Mesenchymal stem cell (in vitro differentiated cells and primary cell): ENCODE measurements at regions not wholly inside any gene's neighbourhood (a gene's known extent, or its start where the extent isn't known, plus 50 kb on each side); places are given as distances from the start of the nearest gene placed in this dataset.

ENCODE experiments used
- DNase-seq: peaks from one replicate; pipeline ENCODE4 v3.0.0-alpha.2; 2013
- H2AFZ ChIP-seq: one replicate; pipeline ENCODE4 v1.6.1; 2013; ENCODE audit warnings: low read depth, mild to moderate bottlenecking, control low read depth, inconsistent platforms, low read length, moderate library complexity
- H2AK5ac ChIP-seq: 2 replicates; pipeline ENCODE4 v1.6.1; 2013; ENCODE audit warnings: low read length, moderate library complexity, mild to moderate bottlenecking, inconsistent platforms; ENCODE audit not compliant: severe bottlenecking
- H2BK120ac ChIP-seq: one replicate; pipeline ENCODE4 v1.6.1; 2013; ENCODE audit warnings: low read depth, mild to moderate bottlenecking, inconsistent platforms, low read length, moderate library complexity
- H2BK12ac ChIP-seq, 2 experiments: one replicate each; pipeline ENCODE4 v1.6.1; 2013; ENCODE audit warnings: inconsistent platforms in 2 of 2, low read length in 2 of 2, mild to moderate bottlenecking in 2 of 2, moderate library complexity in 2 of 2, control low read depth in 1 of 2
- H2BK15ac ChIP-seq: one replicate; pipeline ENCODE4 v1.6.1; 2013; ENCODE audit warnings: mild to moderate bottlenecking, low read depth, inconsistent platforms; ENCODE audit not compliant: poor library complexity, severe bottlenecking
- H2BK5ac ChIP-seq: 2 replicates; pipeline ENCODE4 v1.6.1; 2013; ENCODE audit warnings: low read depth, mild to moderate bottlenecking, low read length, control low read depth, inconsistent platforms; ENCODE audit not compliant: poor library complexity, severe bottlenecking
- H3K14ac ChIP-seq, 2 experiments: one replicate each; pipeline ENCODE4 v1.6.1; 2013; ENCODE audit warnings: inconsistent platforms in 2 of 2, low read length in 2 of 2, control low read depth in 1 of 2, mild to moderate bottlenecking in 1 of 2, moderate library complexity in 1 of 2
- H3K18ac ChIP-seq, 2 experiments: one replicate each; pipeline ENCODE4 v1.6.1; 2013; ENCODE audit warnings: inconsistent platforms in 2 of 2, low read length in 2 of 2, control low read depth in 1 of 2, low read depth in 1 of 2, mild to moderate bottlenecking in 1 of 2
- H3K23ac ChIP-seq, 2 experiments: one replicate each; pipeline ENCODE4 v1.6.1; 2013; ENCODE audit warnings: inconsistent platforms in 2 of 2, low read length in 2 of 2, mild to moderate bottlenecking in 2 of 2, moderate library complexity in 2 of 2, control low read depth in 1 of 2
- H3K27ac ChIP-seq: 2 replicates; pipeline ENCODE4 v1.5.1; 2013; ENCODE audit warnings: mild to moderate bottlenecking, moderate library complexity, low read length, control low read depth, inconsistent platforms; ENCODE audit not compliant: poor library complexity, severe bottlenecking
- H3K27me3 ChIP-seq, 2 experiments: 2 replicates each; pipeline versions ENCODE4 v1.6.1 to v1.7.0; 2013; ENCODE audit warnings: low read length in 2 of 2, mild to moderate bottlenecking in 2 of 2, moderate library complexity in 2 of 2, control low read depth in 1 of 2, inconsistent platforms in 1 of 2; ENCODE audit not compliant: control insufficient read depth in 1 of 2, insufficient read depth in 1 of 2
- H3K36me3 ChIP-seq, 2 experiments: 2 replicates each; pipeline versions ENCODE4 v1.6.1 to v1.7.0; 2013; ENCODE audit warnings: low read length in 2 of 2, control low read depth in 1 of 2, inconsistent platforms in 1 of 2, low read depth in 1 of 2, mild to moderate bottlenecking in 1 of 2; ENCODE audit not compliant: insufficient read depth in 2 of 2, control insufficient read depth in 1 of 2
- H3K4ac ChIP-seq, 2 experiments: one replicate each; pipeline ENCODE4 v1.6.1; 2013; ENCODE audit warnings: inconsistent platforms in 2 of 2, low read length in 2 of 2, mild to moderate bottlenecking in 2 of 2, moderate library complexity in 2 of 2, control low read depth in 1 of 2, low read depth in 1 of 2
- H3K4me1 ChIP-seq: 2 replicates; pipeline ENCODE4 v1.6.1; 2013; ENCODE audit warnings: low read depth, low read length, control low read depth; ENCODE audit not compliant: control insufficient read depth, insufficient read depth
- H3K4me2 ChIP-seq: 2 replicates; pipeline ENCODE4 v1.6.1; 2013; ENCODE audit warnings: low read length, mild to moderate bottlenecking, inconsistent platforms; ENCODE audit not compliant: poor library complexity, severe bottlenecking
- H3K4me3 ChIP-seq, 2 experiments: 2 replicates each; pipeline versions ENCODE4 v1.5.1 to v1.7.0; 2013; ENCODE audit warnings: low read length in 2 of 2, mild to moderate bottlenecking in 2 of 2, control low read depth in 1 of 2, low read depth in 1 of 2; ENCODE audit not compliant: insufficient read depth in 1 of 2
- H3K79me1 ChIP-seq: replicated peaks from 2 replicates; pipeline ENCODE4 v1.6.1; 2013; ENCODE audit warnings: mild to moderate bottlenecking, control low read depth, low read length, inconsistent platforms; ENCODE audit not compliant: poor library complexity, severe bottlenecking
- H3K9ac ChIP-seq: 2 replicates; pipeline ENCODE4 v1.7.0; 2013; ENCODE audit warnings: mild to moderate bottlenecking, low read length, moderate library complexity
- H3K9me3 ChIP-seq: 2 replicates; pipeline ENCODE4 v1.7.0; 2013; ENCODE audit warnings: mild to moderate bottlenecking, low read length; ENCODE audit not compliant: control insufficient read depth
- H4K8ac ChIP-seq: one replicate; pipeline ENCODE4 v1.6.1; 2013; ENCODE audit warnings: inconsistent platforms, mild to moderate bottlenecking, low read length, moderate library complexity
- H4K91ac ChIP-seq: one replicate; pipeline ENCODE4 v1.6.1; 2013; ENCODE audit warnings: mild to moderate bottlenecking, low read length, inconsistent platforms
- WGBS: methylation state at CpG from one replicate; pipeline ENCODE4 v1.1.7; 2013; ENCODE audit warnings: mixed read lengths; 5-methylcytosine and 5-hydroxymethylcytosine counted together

GRCh38 chr11:11043721-11044120 lies 185.9 kb upstream of the ZBED5 start:
- H3K14ac ChIP-seq, result no peak overlapping the region
- no peak overlapping the region for H2AK5ac ChIP-seq
- H3K9me3 ChIP-seq, result no peaks in the 10 kb centered on the region
- no peak overlapping the region for H3K9ac ChIP-seq
- no peak overlapping the region for H2BK12ac ChIP-seq
- H4K8ac ChIP-seq, result no peak overlapping the region
- no peak overlapping the region for H2AFZ ChIP-seq
- H3K4me1 ChIP-seq, result no peaks in the 10 kb centered on the region
- H3K4ac ChIP-seq, result no peak overlapping the region
- no peak overlapping the region for H2BK15ac ChIP-seq
- no peak overlapping the region for H3K4me2 ChIP-seq
- no peak overlapping the region for H4K91ac ChIP-seq
- 91% methylated on average over 3 of the region's 3 CpGs for WGBS
- no peaks in the 10 kb centered on the region for H3K79me1 ChIP-seq
- no peak overlapping the region for H3K18ac ChIP-seq
- H2BK120ac ChIP-seq, result no peak overlapping the region
- no peak overlapping the region for H3K27ac ChIP-seq
- peaks cover 20 to 34% of the 10 kb centered on the region in 2 experiments for H3K27me3 ChIP-seq
- H3K23ac ChIP-seq, result no peak overlapping the region
- DNase-seq, result no peak
- H3K36me3 ChIP-seq, result no peaks in the 10 kb centered on the region
- no peak overlapping the region for H2BK5ac ChIP-seq
- no peak overlapping the region for H3K4me3 ChIP-seq

- Histone ChIP-seq H3K4ac (no peak overlapping the region), H2BK15ac (no peak overlapping the region), H3K9ac (no peak overlapping the region), H3K4me1 (peaks cover 3% of the 10 kb centered on the region), H2AFZ (no peak overlapping the region), H2BK5ac (no peak overlapping the region), H3K18ac (no peak overlapping the region), H3K9me3 (no peaks in the 10 kb centered on the region), H3K14ac (no peak overlapping the region), H2BK12ac (no peak overlapping the region), H3K36me3 (no peaks in the 10 kb centered on the region), H3K23ac (no peak overlapping the region), H4K8ac (no peak overlapping the region), H4K91ac (peak overlapping the region; percentile 18), H3K79me1 (no peaks in the 10 kb centered on the region), H3K4me3 (no peak overlapping the region), H3K27me3 (peaks cover 12% of the 10 kb centered on the region in 2 experiments), H3K4me2 (no peak overlapping the region), H2BK120ac (no peak overlapping the region), H2AK5ac (no peak overlapping the region), H3K27ac (no peak overlapping the region)
- peak; percentile 65 for DNase-seq
- 49% methylated on average over 4 of the region's 5 CpGs for WGBS
Observed at GRCh38 chr11:11039208-11039965, 181.5 kb upstream of the ZBED5 start.

- Histone ChIP-seq H2AK5ac (no peak overlapping the region), H3K14ac (peak overlapping the region in 1 of 2 experiments; percentile 68), H2AFZ (no peak overlapping the region), H2BK120ac (no peak overlapping the region), H2BK12ac (peak overlapping the region; percentile 11 to 48), H3K23ac (no peak overlapping the region), H3K4me2 (no peak overlapping the region), H3K4me1 (peaks cover 3% of the 10 kb centered on the region), H3K9me3 (no peaks in the 10 kb centered on the region), H2BK5ac (no peak overlapping the region), H3K27me3 (peaks cover 12% of the 10 kb centered on the region in 2 experiments), H4K8ac (no peak overlapping the region), H3K36me3 (no peaks in the 10 kb centered on the region), H3K79me1 (no peaks in the 10 kb centered on the region), H3K27ac (no peak overlapping the region), H3K4me3 (no peak overlapping the region), H3K18ac (peak overlapping the region; percentile 4 to 52), H4K91ac (peak overlapping the region; percentile 18), H2BK15ac (no peak overlapping the region), H3K4ac (no peak overlapping the region), H3K9ac (no peak overlapping the region)
- DNase-seq, result no peak
- WGBS, result 77% methylated on average over 3 of the region's 3 CpGs
Observed at GRCh38 chr11:11038782-11039181, 180.9 kb upstream of the ZBED5 start.

GRCh38 chr11:11038352-11038751 lies 180.5 kb upstream of the ZBED5 start:
- no peak overlapping the region for H3K23ac ChIP-seq
- no peak overlapping the region for H3K4me3 ChIP-seq
- H3K27ac ChIP-seq, result no peak overlapping the region
- peak overlapping the region; percentile 11 to 48 for H2BK12ac ChIP-seq
- WGBS, result 96% methylated on average over 3 of the region's 3 CpGs
- no peak overlapping the region for H2AFZ ChIP-seq
- H3K9me3 ChIP-seq, result no peaks in the 10 kb centered on the region
- no peak overlapping the region for H2BK15ac ChIP-seq
- no peaks in the 10 kb centered on the region for H3K36me3 ChIP-seq
- no peak for DNase-seq
- peak overlapping the region in 1 of 2 experiments; percentile 68 for H3K14ac ChIP-seq
- no peak overlapping the region for H3K9ac ChIP-seq
- H4K8ac ChIP-seq, result no peak overlapping the region
- peak overlapping the region in 1 of 2 experiments; percentile 49 for H3K4ac ChIP-seq
- no peak overlapping the region for H2AK5ac ChIP-seq
- no peak overlapping the region for H2BK120ac ChIP-seq
- H4K91ac ChIP-seq, result peak overlapping the region; percentile 18
- H3K4me2 ChIP-seq, result no peak overlapping the region
- no peaks in the 10 kb centered on the region for H3K79me1 ChIP-seq
- H2BK5ac ChIP-seq, result no peak overlapping the region
- H3K18ac ChIP-seq, result peak overlapping the region; percentile 47 to 52
- H3K27me3 ChIP-seq, result peaks cover 10 to 12% of the 10 kb centered on the region in 2 experiments
- H3K4me1 ChIP-seq, result peaks cover 3% of the 10 kb centered on the region
